Hindlimb muscle (tissue), 1 donor: ENCODE measurements at regions not wholly inside any gene's neighbourhood (a gene's known extent, or its start where the extent isn't known, plus 50 kb on each side); places are given as distances from the start of the nearest gene placed in this dataset.
"Not testable (repeated sequence)": the region's sequence is repeated elsewhere in the genome, so short reads cannot be mapped to it uniquely, and the experiment has no call there.

ENCODE experiments used
- DNase-seq: peaks from one replicate; pipeline ENCODE4 v3.0.0-alpha.2; 2013

GRCh38 chr16:16956376-16956775, 514.4 kb downstream of the XYLT1 start:
- no peak for DNase-seq

GRCh38 chr16:16960785-16961184, 510.0 kb downstream of the XYLT1 start:
- DNase-seq = no peak

- DNase-seq = no peak
Measured at GRCh38 chr16:16966439-16966838, 504.3 kb downstream of the XYLT1 start.

- DNase-seq = no peak
Measured at GRCh38 chr16:16971042-16971441, 499.7 kb downstream of the XYLT1 start.

- DNase-seq = no peak
Measured at GRCh38 chr16:16972831-16973230, 497.9 kb downstream of the XYLT1 start.

GRCh38 chr16:16973707-16974591, 496.8 kb downstream of the XYLT1 start:
- DNase-seq = no peak

GRCh38 chr16:16982614-16983013, 488.1 kb downstream of the XYLT1 start:
- DNase-seq = no peak

- no peak for DNase-seq
Measured at GRCh38 chr16:16983582-16983981, 487.2 kb downstream of the XYLT1 start.

- not testable (repeated sequence) for DNase-seq
Measured at GRCh38 chr16:16984091-16984490, 486.7 kb downstream of the XYLT1 start.

- no peak for DNase-seq
Measured at GRCh38 chr16:16985707-16986106, 485.1 kb downstream of the XYLT1 start.

GRCh38 chr16:16988963-16989362, 481.8 kb downstream of the XYLT1 start:
- DNase-seq = no peak

GRCh38 chr16:16989368-16989767, 481.4 kb downstream of the XYLT1 start:
- DNase-seq = peak; percentile 50

- DNase-seq = no peak
Measured at GRCh38 chr16:16991711-16992110, 479.0 kb downstream of the XYLT1 start.

GRCh38 chr16:16992975-16993765, 477.6 kb downstream of the XYLT1 start:
- DNase-seq = no peak

- no peak for DNase-seq
Measured at GRCh38 chr16:16994831-16995230, 475.9 kb downstream of the XYLT1 start.

- no peak for DNase-seq
Measured at GRCh38 chr16:16996827-16997226, 473.9 kb downstream of the XYLT1 start.

- DNase-seq = no peak
Measured at GRCh38 chr16:16997349-16997748, 473.4 kb downstream of the XYLT1 start.

- DNase-seq = no peak
Measured at GRCh38 chr16:17001471-17001870, 469.3 kb downstream of the XYLT1 start.

- DNase-seq = no peak
Measured at GRCh38 chr16:17002565-17002964, 468.2 kb downstream of the XYLT1 start.

GRCh38 chr16:17005963-17006362, 464.8 kb downstream of the XYLT1 start:
- not testable (repeated sequence) for DNase-seq

GRCh38 chr16:17011712-17012111, 459.0 kb downstream of the XYLT1 start:
- no peak for DNase-seq

- peak; percentile 16 for DNase-seq
Measured at GRCh38 chr16:17013038-17013437, 457.7 kb downstream of the XYLT1 start.

GRCh38 chr16:17014484-17015121, 456.2 kb downstream of the XYLT1 start:
- DNase-seq = no peak
